Astrocyte (in vitro differentiated cells and primary cell): ENCODE measurements at regions not wholly inside any gene's neighbourhood (a gene's known extent, or its start where the extent isn't known, plus 50 kb on each side); places are given as distances from the start of the nearest gene placed in this dataset.

Experiments
- DNase-seq: peaks from one replicate; pipeline ENCODE4 v3.0.0-alpha.2; 2010; ENCODE audit warnings: low read depth
- FAIRE-seq: peaks from 2 replicates; lab custom pipeline; 2011; peaks lifted over from hg19 to GRCh38; lab: Jason Lieb, UNC
- H2AFZ ChIP-seq: 2 replicates; pipeline ENCODE4 v1.6.0; 2012; ENCODE audit warnings: low read depth, low read length, inconsistent platforms
- H3K27ac ChIP-seq: 2 replicates; pipeline ENCODE4 v1.5.1; 2011; ENCODE audit warnings: low read depth, low read length, inconsistent platforms
- H3K27me3 ChIP-seq: 2 replicates; pipeline ENCODE4 v1.6.0; 2011; ENCODE audit warnings: low read length, inconsistent platforms; ENCODE audit not compliant: insufficient read depth
- H3K36me3 ChIP-seq: 2 replicates; pipeline ENCODE4 v1.5.1; 2011; ENCODE audit warnings: low read length, inconsistent platforms; ENCODE audit not compliant: insufficient read depth
- H3K4me1 ChIP-seq: 2 replicates; pipeline ENCODE4 v1.5.1; 2011; ENCODE audit warnings: low read length, inconsistent platforms; ENCODE audit not compliant: insufficient read depth
- H3K4me2 ChIP-seq: 2 replicates; pipeline ENCODE4 v1.6.0; 2012; ENCODE audit warnings: low read length, inconsistent platforms
- H3K4me3 ChIP-seq: 2 replicates; pipeline ENCODE4 v1.5.1; 2011; ENCODE audit warnings: low read depth, mild to moderate bottlenecking, low read length, inconsistent platforms; ENCODE audit not compliant: insufficient read depth
- H3K79me2 ChIP-seq: 2 replicates; pipeline ENCODE4 v1.6.0; 2012; ENCODE audit warnings: mild to moderate bottlenecking, low read length, inconsistent platforms; ENCODE audit not compliant: insufficient read depth
- H3K9ac ChIP-seq: 2 replicates; pipeline ENCODE4 v1.6.0; 2012; ENCODE audit warnings: mild to moderate bottlenecking, low read length, inconsistent platforms
- H3K9me3 ChIP-seq: 2 replicates; pipeline ENCODE4 v1.5.1; 2012; ENCODE audit warnings: low read depth, mild to moderate bottlenecking, low read length, inconsistent platforms; ENCODE audit not compliant: insufficient read depth
- H4K20me1 ChIP-seq: 2 replicates; pipeline ENCODE4 v1.6.0; 2012; ENCODE audit warnings: low read length, inconsistent platforms; ENCODE audit not compliant: insufficient read depth
- H3K27ac Mint-ChIP-seq: one replicate; pipeline ENCODE4 v1.8.0; 2021; ENCODE audit warnings: mild to moderate bottlenecking, mixed read lengths; ENCODE audit not compliant: unreplicated experiment
- H3K27me3 Mint-ChIP-seq: one replicate; pipeline ENCODE4 v1.8.0; 2021; ENCODE audit warnings: low read depth, mixed read lengths; ENCODE audit not compliant: unreplicated experiment
- H3K36me3 Mint-ChIP-seq: one replicate; pipeline ENCODE4 v1.8.0; 2021; ENCODE audit warnings: low read depth, mixed read lengths; ENCODE audit not compliant: unreplicated experiment
- H3K4me1 Mint-ChIP-seq: one replicate; pipeline ENCODE4 v1.8.0; 2021; ENCODE audit warnings: low read depth, mixed read lengths; ENCODE audit not compliant: unreplicated experiment
- H3K4me3 Mint-ChIP-seq: one replicate; pipeline ENCODE4 v1.8.0; 2021; ENCODE audit warnings: mild to moderate bottlenecking, moderate library complexity, mixed read lengths; ENCODE audit not compliant: unreplicated experiment
- H3K9me3 Mint-ChIP-seq: one replicate; pipeline ENCODE4 v1.8.0; 2021; ENCODE audit warnings: mild to moderate bottlenecking, mixed read lengths; ENCODE audit not compliant: unreplicated experiment
- CTCF ChIP-seq: IDR thresholded peaks from 2 replicates; pipeline ENCODE4 v1.5.1; 2011; ENCODE audit warnings: low read depth, mild to moderate bottlenecking, inconsistent platforms, low read length, moderate library complexity; ENCODE audit not compliant: insufficient read depth
- EZH2 ChIP-seq: IDR thresholded peaks from 2 replicates; pipeline ENCODE4 v1.6.1; 2012; ENCODE audit warnings: mild to moderate bottlenecking, low read length, inconsistent platforms; ENCODE audit not compliant: insufficient read depth

GRCh38 chr13:37270226-37271001 lies 164.9 kb upstream of the CSNK1A1L start:
- no peak overlapping the region for H3K27ac ChIP-seq
- no peak overlapping the region for H2AFZ ChIP-seq
- no peak overlapping the region for H3K9ac ChIP-seq
- TF ChIP-seq EZH2 = no peak
- no peak for TF ChIP-seq CTCF
- no peaks in the 10 kb centered on the region for H3K4me1 ChIP-seq
- Mint-ChIP-seq H3K36me3 (no peaks in the 10 kb centered on the region), H3K4me3 (no peak overlapping the region), H3K4me1 (no peaks in the 10 kb centered on the region), H3K27ac (no peak overlapping the region), H3K9me3 (peaks cover 11% of the 10 kb centered on the region), H3K27me3 (no peaks in the 10 kb centered on the region)
- H3K79me2 ChIP-seq = no peaks in the 10 kb centered on the region
- no peaks in the 10 kb centered on the region for H3K36me3 ChIP-seq
- H3K4me2 ChIP-seq = no peak overlapping the region
- DNase-seq (no peak), FAIRE-seq (no peak)
- no peaks in the 10 kb centered on the region for H3K27me3 ChIP-seq
- H3K9me3 ChIP-seq = no peaks in the 10 kb centered on the region
- H3K4me3 ChIP-seq = no peak overlapping the region
- H4K20me1 ChIP-seq = no peaks in the 10 kb centered on the region

- Histone ChIP-seq H3K27me3 (no peaks in the 10 kb centered on the region), H3K79me2 (no peaks in the 10 kb centered on the region), H3K27ac (no peak overlapping the region), H2AFZ (no peak overlapping the region), H3K36me3 (no peaks in the 10 kb centered on the region), H3K4me1 (no peaks in the 10 kb centered on the region), H3K4me3 (no peak overlapping the region), H3K9ac (no peak overlapping the region), H3K4me2 (no peak overlapping the region), H4K20me1 (no peaks in the 10 kb centered on the region), H3K9me3 (peaks cover 3% of the 10 kb centered on the region)
- Mint-ChIP-seq H3K27ac (no peak overlapping the region), H3K36me3 (no peaks in the 10 kb centered on the region), H3K9me3 (peaks cover 16% of the 10 kb centered on the region), H3K4me1 (no peaks in the 10 kb centered on the region), H3K4me3 (no peak overlapping the region), H3K27me3 (no peaks in the 10 kb centered on the region)
- FAIRE-seq (no peak), DNase-seq (no peak)
- TF ChIP-seq CTCF (no peak), EZH2 (no peak)
Observed at GRCh38 chr13:37263871-37264270, 158.4 kb upstream of the CSNK1A1L start.

GRCh38 chr13:37257706-37258105 lies 152.2 kb upstream of the CSNK1A1L start:
- Histone ChIP-seq H3K27me3 (no peaks in the 10 kb centered on the region), H3K9ac (no peak overlapping the region), H2AFZ (no peak overlapping the region), H3K27ac (no peak overlapping the region), H3K4me3 (no peak overlapping the region), H3K9me3 (peaks cover 3% of the 10 kb centered on the region), H3K79me2 (no peaks in the 10 kb centered on the region), H3K36me3 (no peaks in the 10 kb centered on the region), H3K4me1 (no peaks in the 10 kb centered on the region), H4K20me1 (no peaks in the 10 kb centered on the region), H3K4me2 (no peak overlapping the region)
- H3K4me3 Mint-ChIP-seq = no peak overlapping the region
- H3K9me3 Mint-ChIP-seq = peaks cover 17% of the 10 kb centered on the region
- H3K4me1 Mint-ChIP-seq = no peaks in the 10 kb centered on the region
- FAIRE-seq (no peak), DNase-seq (no peak)
- H3K27ac Mint-ChIP-seq = no peak overlapping the region
- no peak for TF ChIP-seq CTCF
- no peak for TF ChIP-seq EZH2
- H3K27me3 Mint-ChIP-seq = no peaks in the 10 kb centered on the region
- no peaks in the 10 kb centered on the region for H3K36me3 Mint-ChIP-seq
